GM12878 (cell line): ENCODE measurements at regions not wholly inside any gene's neighbourhood (a gene's known extent, or its start where the extent isn't known, plus 50 kb on each side); places are given as distances from the start of the nearest gene placed in this dataset.

Source experiments
- ATAC-seq: fragments of 200-7000 bp; cut with Tn5 transposase; 3 replicates; pipeline ENCODE4 v1.9.1; 2020; ENCODE audit warnings: mild to moderate bottlenecking, moderate library complexity
- BruUV-seq: library from RNA; stranded (reverse); fragments of 400-500 nt; replicated peaks from 2 replicates; lab custom pipeline; 2021; lab: Mats Ljungman, UMichigan
- CTCF ChIA-PET: fragments of 300-600 bp; sonication (Branson Sonifier 250); formaldehyde crosslinking; extraction: SDS; loops from one replicate; lab custom pipeline; 2021; ENCODE audit warnings: inconsistent platforms; lab: Yijun Ruan, JAX
- POLR2A ChIA-PET: fragments of 350-600 bp; formaldehyde crosslinking; extraction: SDS; loops from one replicate; lab custom pipeline; 2021; ENCODE audit warnings: inconsistent platforms; lab: Charles Lee
- RAD21 ChIA-PET: fragments of 300-600 bp; sonication (Branson Sonifier 250); formaldehyde crosslinking; loops from one replicate; lab custom pipeline; 2023; ENCODE audit warnings: antibody characterized with exemption; ENCODE audit not compliant: unreplicated experiment; lab: Charles Lee
- SMC1A ChIA-PET: fragments of 300-600 bp; sonication (Branson Sonifier 250); formaldehyde crosslinking; loops from one replicate; lab custom pipeline; 2023; ENCODE audit not compliant: unreplicated experiment, uncharacterized antibody; lab: Charles Lee
- DNase-seq: peaks from one replicate; pipeline ENCODE4 v3.0.0-alpha.2; 2011; ENCODE audit warnings: low read depth, low spot score
- FAIRE-seq: peaks from 3 replicates; lab custom pipeline; 2011; peaks lifted over from hg19 to GRCh38; lab: Jason Lieb, UNC
- H2AFZ ChIP-seq: 2 replicates; pipeline ENCODE4 v1.6.0; 2011; ENCODE audit warnings: low read depth, low read length, control low read depth; ENCODE audit not compliant: control insufficient read depth
- H3K27ac ChIP-seq: 2 replicates; pipeline ENCODE4 v1.5.1; 2011; ENCODE audit warnings: control low read depth; ENCODE audit not compliant: control insufficient read depth, insufficient read depth
- H3K27me3 ChIP-seq, 2 experiments: replicated peaks in 1 of 2; 2 replicates each; pipeline versions ENCODE4 v1.6.0 to v1.6.1; 2011; ENCODE audit warnings: low read length in 1 of 2; ENCODE audit not compliant: control insufficient read depth in 2 of 2, insufficient read depth in 2 of 2
- H3K36me3 ChIP-seq, 2 experiments: 2 replicates each; pipeline ENCODE4 v1.5.1; 2011; ENCODE audit warnings: low read length in 1 of 2; ENCODE audit not compliant: control insufficient read depth in 2 of 2, insufficient read depth in 2 of 2
- H3K4me1 ChIP-seq: 2 replicates; pipeline ENCODE4 v1.6.1; 2011; ENCODE audit warnings: mild to moderate bottlenecking, low read length, moderate library complexity, mixed read lengths; ENCODE audit not compliant: control insufficient read depth, insufficient read depth
- H3K4me2 ChIP-seq: 2 replicates; pipeline ENCODE4 v1.6.0; 2011; ENCODE audit warnings: control low read depth; ENCODE audit not compliant: control insufficient read depth, insufficient read depth
- H3K4me3 ChIP-seq: fragments of 200-600 bp; sonication (generic); 2 replicates; pipeline ENCODE4 v1.5.1; 2016
- H3K79me2 ChIP-seq: 2 replicates; pipeline ENCODE4 v1.6.0; 2011; ENCODE audit warnings: low read length; ENCODE audit not compliant: control insufficient read depth, insufficient read depth
- H3K9ac ChIP-seq: 2 replicates; pipeline ENCODE4 v1.8.0; 2011; ENCODE audit warnings: low read length, control low read depth, mixed read lengths; ENCODE audit not compliant: control insufficient read depth, insufficient read depth
- H3K9me3 ChIP-seq: replicated peaks from 3 replicates; pipeline ENCODE4 v1.5.1; 2011; ENCODE audit warnings: mild to moderate bottlenecking, low read length; ENCODE audit not compliant: control insufficient read depth, insufficient read depth
- H4K20me1 ChIP-seq: 2 replicates; pipeline ENCODE4 v1.6.0; 2011; ENCODE audit not compliant: control insufficient read depth, insufficient read depth
- CBX5 ChIP-seq: sonication (generic); IDR thresholded peaks from 2 replicates; pipeline ENCODE4 v1.6.1; 2016; ENCODE audit warnings: low read depth, moderate library complexity, mild to moderate bottlenecking, inconsistent platforms
- EED ChIP-seq: sonication (generic); IDR thresholded peaks from 2 replicates; pipeline ENCODE4 v1.6.1; 2016; ENCODE audit warnings: antibody characterized with exemption, low read depth
- GABPA ChIP-seq: IDR thresholded peaks from 2 replicates; pipeline ENCODE4 v1.6.1; 2014; ENCODE audit warnings: antibody characterized with exemption, low read depth, mild to moderate bottlenecking, inconsistent platforms
- NRF1 ChIP-seq: conservative IDR thresholded peaks from 2 replicates; pipeline ENCODE4 v1.6.1; 2011; ENCODE audit warnings: mild to moderate bottlenecking, low read depth, low read length, improper control_type of control experiment
- PAX8 ChIP-seq: fragments of 450-650 bp; IDR thresholded peaks from 2 replicates; pipeline ENCODE4 v1.6.1; 2017; ENCODE audit warnings: mild to moderate bottlenecking, moderate library complexity
- POLR2AphosphoS2 ChIP-seq: IDR thresholded peaks from 2 replicates; pipeline ENCODE4 v1.6.1; 2011; ENCODE audit warnings: low read depth, mild to moderate bottlenecking, low read length, improper control_type of control experiment, moderate library complexity
- RELA ChIP-seq: fragments of 450-650 bp; IDR thresholded peaks from 2 replicates; pipeline ENCODE4 v1.8.0; 2014; ENCODE audit warnings: borderline replicate concordance; ENCODE audit not compliant: partially characterized antibody
- SRF ChIP-seq, 2 experiments: IDR thresholded peaks; 2 replicates each; pipeline ENCODE4 v1.6.1; 2011; ENCODE audit warnings: low read depth in 2 of 2, low read length in 2 of 2, mild to moderate bottlenecking in 1 of 2, moderate library complexity in 1 of 2
- WRNIP1 ChIP-seq: IDR thresholded peaks from 2 replicates; pipeline ENCODE4 v1.6.1; 2011; ENCODE audit warnings: low read depth, low read length, improper control_type of control experiment, borderline replicate concordance
- ZNF24 ChIP-seq: fragments of 450-650 bp; IDR thresholded peaks from 2 replicates; pipeline ENCODE4 v1.6.1; 2017; ENCODE audit warnings: antibody characterized with exemption, mild to moderate bottlenecking
- WGBS: methylation state at CpG from one replicate; pipeline ENCODE4 v1.1.6; 2016; ENCODE audit warnings: low lambda C conversion rate; ENCODE audit not compliant: insufficient replicate concordance, insufficient coverage; ENCODE audit errors: missing lambda C conversion rate; 5-methylcytosine and 5-hydroxymethylcytosine counted together
- in situ Hi-C: fragments of 300-500 bp; cut with MboI; formaldehyde crosslinking; loops from 9 replicates; pipeline ENCODE4 v1.14.3; 2018; ENCODE audit warnings: mixed read lengths
- intact Hi-C: fragments of 100-400 bp; cut with micrococcal nuclease; formaldehyde crosslinking; loops from one replicate; pipeline ENCODE4 v1.14.2; 2022; ENCODE audit not compliant: unreplicated experiment
- TF ChIP-seq, protein P1 (sequence below): fragments of 450-650 bp; IDR thresholded peaks from 2 replicates; pipeline ENCODE4 v1.6.1; 2017; ENCODE audit warnings: borderline replicate concordance
- TF ChIP-seq, protein P2 (sequence below): fragments of 450-650 bp; IDR thresholded peaks from 2 replicates; pipeline ENCODE4 v1.6.1; 2016; ENCODE audit warnings: mild to moderate bottlenecking, moderate library complexity, borderline replicate concordance
- TF ChIP-seq, protein P3 (sequence below): IDR thresholded peaks from 2 replicates; pipeline ENCODE4 v1.6.1; 2012; ENCODE audit warnings: low read depth, low read length, improper control_type of control experiment
- TF ChIP-seq, protein P4 (sequence below): fragments of 450-650 bp; IDR thresholded peaks from 2 replicates; pipeline ENCODE4 v1.6.1; 2014; ENCODE audit warnings: mild to moderate bottlenecking

DNA sequence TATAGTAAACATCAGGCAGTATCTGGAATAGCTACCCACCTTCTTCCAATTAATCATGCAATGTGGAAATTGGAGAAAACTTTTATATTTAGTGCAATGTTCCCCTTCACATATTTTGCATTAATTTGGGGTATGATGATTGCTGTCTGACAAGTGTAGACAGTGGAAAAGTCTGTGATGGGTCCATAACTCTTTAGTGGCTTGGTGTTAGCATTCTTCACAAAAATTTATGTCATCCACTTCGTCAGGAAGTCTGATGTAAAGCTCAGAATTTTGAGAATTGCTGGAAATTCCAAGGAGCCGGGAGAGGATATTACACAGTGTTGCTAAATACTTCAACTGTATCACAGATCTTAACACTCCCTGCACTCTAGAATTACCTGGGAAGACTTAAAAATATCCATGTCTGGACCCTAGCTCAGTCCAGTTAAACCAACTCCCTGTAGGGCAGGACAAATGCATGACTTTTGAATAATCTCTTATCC, 549.7 kb upstream of the PLXNA2 start (continued):
- TF ChIP-seq, protein P1, sequence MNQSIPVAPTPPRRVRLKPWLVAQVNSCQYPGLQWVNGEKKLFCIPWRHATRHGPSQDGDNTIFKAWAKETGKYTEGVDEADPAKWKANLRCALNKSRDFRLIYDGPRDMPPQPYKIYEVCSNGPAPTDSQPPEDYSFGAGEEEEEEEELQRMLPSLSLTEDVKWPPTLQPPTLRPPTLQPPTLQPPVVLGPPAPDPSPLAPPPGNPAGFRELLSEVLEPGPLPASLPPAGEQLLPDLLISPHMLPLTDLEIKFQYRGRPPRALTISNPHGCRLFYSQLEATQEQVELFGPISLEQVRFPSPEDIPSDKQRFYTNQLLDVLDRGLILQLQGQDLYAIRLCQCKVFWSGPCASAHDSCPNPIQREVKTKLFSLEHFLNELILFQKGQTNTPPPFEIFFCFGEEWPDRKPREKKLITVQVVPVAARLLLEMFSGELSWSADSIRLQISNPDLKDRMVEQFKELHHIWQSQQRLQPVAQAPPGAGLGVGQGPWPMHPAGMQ: no peak

DNA sequence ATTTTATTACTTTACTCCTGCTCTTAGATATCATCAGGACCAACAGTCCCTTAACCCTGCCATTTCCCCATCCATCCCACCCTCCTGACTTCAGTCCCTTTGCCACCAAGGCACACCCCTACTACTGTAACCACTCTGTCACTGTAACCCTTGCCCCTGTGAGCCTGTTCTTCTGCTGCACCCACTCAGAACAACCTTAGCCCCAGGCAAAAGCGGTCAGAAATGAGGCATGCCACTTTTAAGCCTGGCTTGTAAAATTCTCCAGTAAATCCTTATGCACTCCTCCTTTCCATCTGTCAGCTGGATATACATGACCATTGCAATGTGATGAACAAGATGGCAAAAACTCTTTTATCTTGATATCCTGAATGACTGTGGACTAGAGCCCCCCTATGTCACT, 555.0 kb upstream of the PLXNA2 start:
- DNase-seq: no peak
- no peak overlapping the region for H2AFZ ChIP-seq
- no peaks in the 10 kb centered on the region for H3K79me2 ChIP-seq
- ChIA-PET POLR2A (no interaction called here), RAD21 (no interaction called here), CTCF (no interaction called here), SMC1A (no interaction called here)
- H3K27me3 ChIP-seq: no peaks in the 10 kb centered on the region
- in situ Hi-C loops (no loop called here), intact Hi-C loops (no loop called here)
- H4K20me1 ChIP-seq: no peaks in the 10 kb centered on the region
- FAIRE-seq: no peak
- H3K9ac ChIP-seq: no peak overlapping the region
- H3K4me3 ChIP-seq: no peak overlapping the region
- H3K4me2 ChIP-seq: no peak overlapping the region
- H3K36me3 ChIP-seq: no peaks in the 10 kb centered on the region
- no peaks in the 10 kb centered on the region for H3K9me3 ChIP-seq
- WGBS: 6% methylated on average over 1 of the region's 1 CpG
- ATAC-seq: no peak
- no TSS peak for BruUV-seq
- H3K4me1 ChIP-seq: no peaks in the 10 kb centered on the region
- H3K27ac ChIP-seq: no peak overlapping the region
- no peak for TF ChIP-seq POLR2AphosphoS2
- TF ChIP-seq, protein P2, sequence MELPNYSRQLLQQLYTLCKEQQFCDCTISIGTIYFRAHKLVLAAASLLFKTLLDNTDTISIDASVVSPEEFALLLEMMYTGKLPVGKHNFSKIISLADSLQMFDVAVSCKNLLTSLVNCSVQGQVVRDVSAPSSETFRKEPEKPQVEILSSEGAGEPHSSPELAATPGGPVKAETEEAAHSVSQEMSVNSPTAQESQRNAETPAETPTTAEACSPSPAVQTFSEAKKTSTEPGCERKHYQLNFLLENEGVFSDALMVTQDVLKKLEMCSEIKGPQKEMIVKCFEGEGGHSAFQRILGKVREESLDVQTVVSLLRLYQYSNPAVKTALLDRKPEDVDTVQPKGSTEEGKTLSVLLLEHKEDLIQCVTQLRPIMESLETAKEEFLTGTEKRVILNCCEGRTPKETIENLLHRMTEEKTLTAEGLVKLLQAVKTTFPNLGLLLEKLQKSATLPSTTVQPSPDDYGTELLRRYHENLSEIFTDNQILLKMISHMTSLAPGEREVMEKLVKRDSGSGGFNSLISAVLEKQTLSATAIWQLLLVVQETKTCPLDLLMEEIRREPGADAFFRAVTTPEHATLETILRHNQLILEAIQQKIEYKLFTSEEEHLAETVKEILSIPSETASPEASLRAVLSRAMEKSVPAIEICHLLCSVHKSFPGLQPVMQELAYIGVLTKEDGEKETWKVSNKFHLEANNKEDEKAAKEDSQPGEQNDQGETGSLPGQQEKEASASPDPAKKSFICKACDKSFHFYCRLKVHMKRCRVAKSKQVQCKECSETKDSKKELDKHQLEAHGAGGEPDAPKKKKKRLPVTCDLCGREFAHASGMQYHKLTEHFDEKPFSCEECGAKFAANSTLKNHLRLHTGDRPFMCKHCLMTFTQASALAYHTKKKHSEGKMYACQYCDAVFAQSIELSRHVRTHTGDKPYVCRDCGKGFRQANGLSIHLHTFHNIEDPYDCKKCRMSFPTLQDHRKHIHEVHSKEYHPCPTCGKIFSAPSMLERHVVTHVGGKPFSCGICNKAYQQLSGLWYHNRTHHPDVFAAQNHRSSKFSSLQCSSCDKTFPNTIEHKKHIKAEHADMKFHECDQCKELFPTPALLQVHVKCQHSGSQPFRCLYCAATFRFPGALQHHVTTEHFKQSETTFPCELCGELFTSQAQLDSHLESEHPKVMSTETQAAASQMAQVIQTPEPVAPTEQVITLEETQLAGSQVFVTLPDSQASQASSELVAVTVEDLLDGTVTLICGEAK: no peak
- TF ChIP-seq, protein P3, sequence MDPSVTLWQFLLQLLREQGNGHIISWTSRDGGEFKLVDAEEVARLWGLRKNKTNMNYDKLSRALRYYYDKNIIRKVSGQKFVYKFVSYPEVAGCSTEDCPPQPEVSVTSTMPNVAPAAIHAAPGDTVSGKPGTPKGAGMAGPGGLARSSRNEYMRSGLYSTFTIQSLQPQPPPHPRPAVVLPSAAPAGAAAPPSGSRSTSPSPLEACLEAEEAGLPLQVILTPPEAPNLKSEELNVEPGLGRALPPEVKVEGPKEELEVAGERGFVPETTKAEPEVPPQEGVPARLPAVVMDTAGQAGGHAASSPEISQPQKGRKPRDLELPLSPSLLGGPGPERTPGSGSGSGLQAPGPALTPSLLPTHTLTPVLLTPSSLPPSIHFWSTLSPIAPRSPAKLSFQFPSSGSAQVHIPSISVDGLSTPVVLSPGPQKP: no peak
- no peak for TF ChIP-seq EED
- TF ChIP-seq, protein P4, sequence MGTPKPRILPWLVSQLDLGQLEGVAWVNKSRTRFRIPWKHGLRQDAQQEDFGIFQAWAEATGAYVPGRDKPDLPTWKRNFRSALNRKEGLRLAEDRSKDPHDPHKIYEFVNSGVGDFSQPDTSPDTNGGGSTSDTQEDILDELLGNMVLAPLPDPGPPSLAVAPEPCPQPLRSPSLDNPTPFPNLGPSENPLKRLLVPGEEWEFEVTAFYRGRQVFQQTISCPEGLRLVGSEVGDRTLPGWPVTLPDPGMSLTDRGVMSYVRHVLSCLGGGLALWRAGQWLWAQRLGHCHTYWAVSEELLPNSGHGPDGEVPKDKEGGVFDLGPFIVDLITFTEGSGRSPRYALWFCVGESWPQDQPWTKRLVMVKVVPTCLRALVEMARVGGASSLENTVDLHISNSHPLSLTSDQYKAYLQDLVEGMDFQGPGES: no peak
- no peak for TF ChIP-seq CBX5
- TF ChIP-seq PAX8: no peak
- no peak for TF ChIP-seq GABPA
- TF ChIP-seq ZNF24: no peak
- no peak for TF ChIP-seq NRF1
- TF ChIP-seq RELA: no peak
- TF ChIP-seq WRNIP1: no peak
- no peak for TF ChIP-seq SRF (IDR thresholded peaks at IDR 0.05; ENCODE audit: low read depth in 2 of 2, low read length in 2 of 2)
